ENCODE measurements at regions not wholly inside any gene's neighbourhood (a gene's known extent, or its start where the extent isn't known, plus 50 kb on each side); places are given as distances from the start of the nearest gene placed in this dataset.

- TF ChIP-seq ZNF644 (CRISPR knock-in tag; IDR thresholded peaks at IDR 0.05; ENCODE audit: low read depth): no peak
- TF ChIP-seq KLF13 (CRISPR knock-in tag; IDR thresholded peaks at IDR 0.05): no peak
- TF ChIP-seq DPF2 (CRISPR knock-in tag; IDR thresholded peaks at IDR 0.05; ENCODE audit: borderline replicate concordance, low read depth): 0 out of 2 replicates have a peak, but pooled peaks have one; percentile 17
- no peak for TF ChIP-seq KLF12 (CRISPR knock-in tag; IDR thresholded peaks at IDR 0.05; ENCODE audit: borderline replicate concordance)
- no peak for TF ChIP-seq HNRNPH1 (optimal IDR thresholded peaks at IDR 0.05; ENCODE audit: low read depth, low read length)
- TF ChIP-seq ZC3H13 (CRISPR knock-in tag; IDR thresholded peaks at IDR 0.05): no peak
- TF ChIP-seq SSRP1 (CRISPR knock-in tag; IDR thresholded peaks at IDR 0.05): no peak
- no peak for TF ChIP-seq TOE1 (CRISPR knock-in tag; IDR thresholded peaks at IDR 0.05)
- no peak for TF ChIP-seq ZNF446 (CRISPR knock-in tag; IDR thresholded peaks at IDR 0.05)
- TF ChIP-seq SOX13 (IDR thresholded peaks at IDR 0.05): no peak
- peak in 1 of 2 experiments; percentile 66; a peak in 2 of 4 replicates for TF ChIP-seq SOX13 (CRISPR knock-in tag; conservative IDR thresholded peaks at IDR 0.05 in 1 of 2, IDR thresholded peaks at IDR 0.05 in 1 of 2)
- no peak for TF ChIP-seq ZFP62 (CRISPR knock-in tag; IDR thresholded peaks at IDR 0.05)
- TF ChIP-seq NR2F1 (CRISPR knock-in tag; IDR thresholded peaks at IDR 0.05): peak; percentile 78 to 84
- no peak for TF ChIP-seq ZFAT (CRISPR knock-in tag; conservative IDR thresholded peaks at IDR 0.05)
- TF ChIP-seq NR0B2 (CRISPR knock-in tag; IDR thresholded peaks at IDR 0.05): no peak
- TF ChIP-seq HNRNPUL1 (IDR thresholded peaks at IDR 0.05; ENCODE audit: low read depth, low read length): no peak
- no peak for TF ChIP-seq SIX1 (CRISPR knock-in tag; IDR thresholded peaks at IDR 0.05; ENCODE audit: borderline replicate concordance)
- no peak for TF ChIP-seq ZNF629 (CRISPR knock-in tag; conservative IDR thresholded peaks at IDR 0.05)
- no peak for TF ChIP-seq AHR (CRISPR knock-in tag; IDR thresholded peaks at IDR 0.05)
- TF ChIP-seq MZF1 (CRISPR knock-in tag; IDR thresholded peaks at IDR 0.05; ENCODE audit: borderline replicate concordance): no peak
- TF ChIP-seq ZBTB8A (CRISPR knock-in tag; IDR thresholded peaks at IDR 0.05; ENCODE audit: borderline replicate concordance, low read depth): no peak
- TF ChIP-seq ETS1 (CRISPR knock-in tag; IDR thresholded peaks at IDR 0.05): no peak
- no peak for TF ChIP-seq ZBTB33 (CRISPR knock-in tag; IDR thresholded peaks at IDR 0.05)
- no peak for TF ChIP-seq SUZ12 (IDR thresholded peaks at IDR 0.05; ENCODE audit: low read depth, low read length)
- TF ChIP-seq ZNF253 (CRISPR knock-in tag; IDR thresholded peaks at IDR 0.05; ENCODE audit: borderline replicate concordance): no peak
- no peak for TF ChIP-seq BRF2 (CRISPR knock-in tag; IDR thresholded peaks at IDR 0.05)
- TF ChIP-seq ZNF276 (CRISPR knock-in tag; IDR thresholded peaks at IDR 0.05; ENCODE audit: low read depth): no peak
These were observed 53.6 kb upstream of the MAP3K13 start (continued) for GRCh38 chr3:185309302-185309701.

Data from HepG2 (cell line).